SK-N-SH (cell line): ENCODE measurements at regions not wholly inside any gene's neighbourhood (a gene's known extent, or its start where the extent isn't known, plus 50 kb on each side); places are given as distances from the start of the nearest gene placed in this dataset.

ENCODE experiments used
- EP300 ChIP-seq, 2 experiments: IDR thresholded peaks; 2 replicates each; pipeline versions ENCODE4 v1.4.0 to v1.6.1; 2012; ENCODE audit warnings: borderline replicate concordance in 1 of 2, low read depth in 1 of 2, low read length in 1 of 2
- EZH2phosphoT487 ChIP-seq: fragments of 200-600 bp; sonication (generic); IDR thresholded peaks from 2 replicates; pipeline ENCODE4 v1.6.1; 2017; ENCODE audit warnings: low read depth, mixed run types, mild to moderate bottlenecking, antibody characterized with exemption, moderate library complexity, borderline replicate concordance
- MEF2A ChIP-seq: IDR thresholded peaks from 2 replicates; pipeline ENCODE4 v1.4.0; 2012; ENCODE audit warnings: low read depth, borderline replicate concordance
- RFX5 ChIP-seq: IDR thresholded peaks from 2 replicates; pipeline ENCODE4 v1.6.1; 2012; ENCODE audit warnings: mild to moderate bottlenecking, improper control_type of control experiment, low read length
- SMC3 ChIP-seq: IDR thresholded peaks from 2 replicates; pipeline ENCODE4 v1.6.1; 2012; ENCODE audit warnings: low read depth, low read length, improper control_type of control experiment
- TF ChIP-seq, protein P1 (sequence below): IDR thresholded peaks from 2 replicates; pipeline ENCODE4 v1.4.0; 2012; ENCODE audit warnings: low read depth, borderline replicate concordance
- TF ChIP-seq, protein P2 (sequence below): fragments of 200-600 bp; sonication (generic); IDR thresholded peaks from 2 replicates; pipeline ENCODE4 v1.6.1; 2017; ENCODE audit warnings: antibody characterized with exemption, mild to moderate bottlenecking, moderate library complexity
- TF ChIP-seq, protein P3 (sequence below): fragments of 150-350 bp; IDR thresholded peaks from 2 replicates; pipeline ENCODE4 v1.6.1; 2017; ENCODE audit warnings: antibody characterized with exemption, low read length, low read depth, borderline replicate concordance
- TF ChIP-seq, protein P4 (sequence below): IDR thresholded peaks from 2 replicates; pipeline ENCODE4 v1.4.0; 2012; ENCODE audit warnings: low read depth

DNA sequence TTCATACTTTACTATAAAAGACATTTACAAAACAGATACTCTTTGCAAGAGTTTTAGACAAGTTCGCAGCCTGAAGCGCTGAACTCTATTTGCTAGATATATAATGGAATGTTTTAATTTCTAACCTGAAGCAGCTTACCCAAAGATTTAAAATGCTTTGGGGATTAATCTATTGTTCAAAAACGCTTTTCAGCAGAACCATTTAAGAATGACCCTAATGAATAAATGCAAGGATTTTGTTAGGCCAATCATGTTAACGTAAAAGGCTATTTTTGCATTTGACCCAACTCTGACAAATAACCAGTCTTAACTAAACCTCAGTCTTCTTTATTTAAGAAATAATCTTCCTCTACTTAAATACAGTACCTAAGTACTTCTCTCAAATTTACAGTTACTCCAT, 406.7 kb upstream of the POT1 start:
- no peak for TF ChIP-seq SMC3
- TF ChIP-seq, protein P1, sequence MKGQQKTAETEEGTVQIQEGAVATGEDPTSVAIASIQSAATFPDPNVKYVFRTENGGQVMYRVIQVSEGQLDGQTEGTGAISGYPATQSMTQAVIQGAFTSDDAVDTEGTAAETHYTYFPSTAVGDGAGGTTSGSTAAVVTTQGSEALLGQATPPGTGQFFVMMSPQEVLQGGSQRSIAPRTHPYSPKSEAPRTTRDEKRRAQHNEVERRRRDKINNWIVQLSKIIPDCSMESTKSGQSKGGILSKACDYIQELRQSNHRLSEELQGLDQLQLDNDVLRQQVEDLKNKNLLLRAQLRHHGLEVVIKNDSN: no peak
- TF ChIP-seq, protein P2, sequence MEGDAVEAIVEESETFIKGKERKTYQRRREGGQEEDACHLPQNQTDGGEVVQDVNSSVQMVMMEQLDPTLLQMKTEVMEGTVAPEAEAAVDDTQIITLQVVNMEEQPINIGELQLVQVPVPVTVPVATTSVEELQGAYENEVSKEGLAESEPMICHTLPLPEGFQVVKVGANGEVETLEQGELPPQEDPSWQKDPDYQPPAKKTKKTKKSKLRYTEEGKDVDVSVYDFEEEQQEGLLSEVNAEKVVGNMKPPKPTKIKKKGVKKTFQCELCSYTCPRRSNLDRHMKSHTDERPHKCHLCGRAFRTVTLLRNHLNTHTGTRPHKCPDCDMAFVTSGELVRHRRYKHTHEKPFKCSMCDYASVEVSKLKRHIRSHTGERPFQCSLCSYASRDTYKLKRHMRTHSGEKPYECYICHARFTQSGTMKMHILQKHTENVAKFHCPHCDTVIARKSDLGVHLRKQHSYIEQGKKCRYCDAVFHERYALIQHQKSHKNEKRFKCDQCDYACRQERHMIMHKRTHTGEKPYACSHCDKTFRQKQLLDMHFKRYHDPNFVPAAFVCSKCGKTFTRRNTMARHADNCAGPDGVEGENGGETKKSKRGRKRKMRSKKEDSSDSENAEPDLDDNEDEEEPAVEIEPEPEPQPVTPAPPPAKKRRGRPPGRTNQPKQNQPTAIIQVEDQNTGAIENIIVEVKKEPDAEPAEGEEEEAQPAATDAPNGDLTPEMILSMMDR: no peak
- TF ChIP-seq EP300 (IDR thresholded peaks at IDR 0.05; ENCODE audit: borderline replicate concordance in 1 of 2, low read depth in 1 of 2, low read length in 1 of 2): no peak
- no peak for TF ChIP-seq EZH2phosphoT487
- TF ChIP-seq, protein P3, sequence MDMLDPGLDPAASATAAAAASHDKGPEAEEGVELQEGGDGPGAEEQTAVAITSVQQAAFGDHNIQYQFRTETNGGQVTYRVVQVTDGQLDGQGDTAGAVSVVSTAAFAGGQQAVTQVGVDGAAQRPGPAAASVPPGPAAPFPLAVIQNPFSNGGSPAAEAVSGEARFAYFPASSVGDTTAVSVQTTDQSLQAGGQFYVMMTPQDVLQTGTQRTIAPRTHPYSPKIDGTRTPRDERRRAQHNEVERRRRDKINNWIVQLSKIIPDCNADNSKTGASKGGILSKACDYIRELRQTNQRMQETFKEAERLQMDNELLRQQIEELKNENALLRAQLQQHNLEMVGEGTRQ: no peak
- no peak for TF ChIP-seq MEF2A
- TF ChIP-seq RFX5: no peak
- TF ChIP-seq, protein P4, sequence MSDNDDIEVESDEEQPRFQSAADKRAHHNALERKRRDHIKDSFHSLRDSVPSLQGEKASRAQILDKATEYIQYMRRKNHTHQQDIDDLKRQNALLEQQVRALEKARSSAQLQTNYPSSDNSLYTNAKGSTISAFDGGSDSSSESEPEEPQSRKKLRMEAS: no peak
